GM19452 (cell line): ENCODE measurements at regions not wholly inside any gene's neighbourhood (a gene's known extent, or its start where the extent isn't known, plus 50 kb on each side); places are given as distances from the start of the nearest gene placed in this dataset.

Experiments
- ATAC-seq: cut with Tn5 transposase; IDR thresholded peaks from one replicate; pipeline ENCODE4 v1.9.1; 2021; ENCODE audit not compliant: unreplicated experiment

DNA sequence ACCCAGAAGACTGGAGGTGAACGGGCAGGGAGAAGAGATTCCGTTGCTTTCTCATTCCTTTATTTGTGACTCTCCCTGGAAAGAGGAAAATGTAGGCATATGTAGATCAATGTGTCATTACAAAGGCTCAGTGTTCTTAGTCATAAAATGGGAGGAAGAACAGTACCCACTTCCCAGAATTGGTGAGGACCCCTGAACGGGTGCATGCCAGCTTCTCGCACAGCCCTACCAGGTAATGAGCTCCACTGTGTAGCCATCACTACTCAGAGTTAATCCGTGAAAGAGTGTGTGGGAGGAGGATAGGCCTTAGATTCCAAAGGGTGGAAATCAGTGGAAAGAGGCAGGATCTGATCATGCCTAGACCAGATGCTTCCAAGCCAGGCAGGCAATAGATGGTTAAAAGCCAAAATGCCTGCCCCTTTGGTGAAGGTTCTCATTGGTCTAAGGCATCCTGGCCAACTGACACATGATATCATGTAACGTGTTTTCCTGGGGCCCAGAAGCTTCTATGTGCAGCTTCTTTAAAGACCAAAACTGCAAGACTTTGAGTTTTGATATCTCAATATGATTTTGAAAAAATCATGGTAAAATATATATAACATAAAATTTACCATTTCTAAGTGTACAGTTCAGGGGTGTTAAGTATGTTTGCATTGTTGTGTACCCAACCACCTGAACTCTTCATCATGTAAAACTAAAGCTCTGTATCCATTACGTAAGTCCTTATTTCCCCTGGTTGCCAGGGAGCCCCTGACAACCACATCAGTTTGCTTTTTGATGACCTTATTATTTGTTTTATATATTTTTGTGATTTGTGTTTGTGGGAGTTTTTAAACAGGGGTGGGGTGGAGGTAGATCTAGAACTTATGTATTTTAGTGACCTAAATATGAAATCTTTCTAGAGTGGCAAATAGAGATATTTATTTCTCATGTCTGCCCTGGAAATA lies 402.2 kb upstream of the CFAP20DC start:
- ATAC-seq, result peak; percentile 2

DNA sequence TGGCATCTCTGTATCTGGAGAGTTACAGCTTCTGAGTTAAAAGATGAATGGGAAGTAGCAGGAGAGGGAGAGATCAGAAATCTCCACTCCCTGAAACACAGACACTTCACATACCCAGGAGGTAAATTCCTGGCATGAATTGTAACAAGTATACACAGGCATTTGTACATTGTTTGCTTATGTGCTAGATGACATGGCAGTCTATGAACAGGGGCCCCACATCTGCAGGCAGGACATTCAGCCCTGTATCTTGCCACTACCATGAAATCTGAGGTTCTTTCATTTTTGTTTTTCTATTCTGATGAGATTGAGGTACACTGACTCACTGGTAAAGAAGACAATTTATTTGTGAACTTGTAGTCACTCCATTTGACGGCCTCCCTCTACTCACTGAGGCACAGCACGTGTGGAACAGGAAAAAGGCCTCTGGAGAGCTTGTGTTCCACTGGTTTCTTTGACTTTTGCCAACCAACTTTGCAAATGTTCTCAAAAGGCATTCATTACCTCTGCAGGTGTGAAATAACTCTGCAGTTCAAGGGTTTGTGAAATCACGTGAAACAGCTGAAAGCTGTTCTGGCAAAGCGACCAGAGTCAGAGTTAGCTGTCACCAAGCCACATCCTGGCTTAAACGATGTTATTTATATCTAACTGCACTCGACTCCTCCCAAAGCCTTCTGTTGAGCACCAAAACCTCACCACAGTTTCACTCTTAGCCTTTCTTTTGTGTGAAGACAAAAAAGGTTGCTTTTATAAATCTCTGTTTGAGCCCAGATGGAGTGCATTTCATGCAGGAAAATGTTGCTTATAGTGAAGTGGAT lies 401.3 kb upstream of the CFAP20DC start:
- ATAC-seq, result peak; percentile 94

DNA sequence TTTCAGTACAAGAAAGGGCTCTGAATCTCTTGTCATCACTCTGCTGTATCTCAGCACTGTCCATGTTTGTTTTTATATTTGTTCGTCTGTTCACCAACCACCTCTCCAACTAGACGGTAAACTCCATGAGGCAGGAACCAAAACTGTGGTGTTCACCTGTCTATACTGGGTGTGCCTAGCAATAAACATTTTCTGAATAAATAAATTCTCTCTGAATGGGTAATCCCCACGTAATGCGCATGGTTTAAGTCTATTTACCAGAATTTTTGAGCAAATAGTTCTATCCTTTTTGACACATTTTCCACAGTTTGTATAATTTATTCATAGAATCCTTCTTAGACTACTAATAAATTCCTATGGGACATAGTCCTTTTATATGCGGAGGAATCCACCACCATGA lies 400.6 kb upstream of the CFAP20DC start:
- ATAC-seq, result peak; percentile 25

DNA sequence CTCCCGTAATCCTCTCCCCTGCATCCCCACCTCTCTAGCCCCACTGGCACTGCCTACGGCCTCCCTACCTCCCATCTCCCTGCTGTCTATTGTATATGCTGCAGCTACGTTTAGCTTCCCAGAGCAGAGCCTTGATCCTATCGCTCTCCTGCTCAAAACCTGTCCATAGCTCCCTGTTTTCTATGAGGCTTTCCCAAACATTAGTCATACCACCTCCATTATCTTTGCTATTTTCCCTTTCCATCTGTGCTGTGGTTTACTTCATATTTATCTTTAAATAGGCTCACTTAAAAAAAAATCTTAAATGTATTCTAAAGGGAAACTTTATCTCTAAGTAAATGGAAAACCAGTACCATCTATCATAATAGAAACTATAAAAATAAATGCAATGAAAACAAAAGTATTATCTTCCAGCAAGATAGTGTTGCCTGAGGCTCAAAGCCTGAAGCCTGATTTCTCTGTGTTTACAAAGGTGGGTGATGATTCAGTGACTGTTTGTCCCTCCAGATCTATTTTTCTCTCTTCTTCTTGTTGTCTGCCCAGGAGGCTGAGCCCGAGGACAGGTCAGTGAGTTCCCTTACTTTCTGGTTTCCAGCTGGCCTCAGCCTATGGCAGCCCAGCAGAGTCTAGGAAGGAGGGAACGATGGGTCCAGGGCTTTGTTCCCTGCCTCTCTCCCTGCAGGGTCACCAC lies 397.1 kb upstream of the CFAP20DC start:
- ATAC-seq, result no peak

DNA sequence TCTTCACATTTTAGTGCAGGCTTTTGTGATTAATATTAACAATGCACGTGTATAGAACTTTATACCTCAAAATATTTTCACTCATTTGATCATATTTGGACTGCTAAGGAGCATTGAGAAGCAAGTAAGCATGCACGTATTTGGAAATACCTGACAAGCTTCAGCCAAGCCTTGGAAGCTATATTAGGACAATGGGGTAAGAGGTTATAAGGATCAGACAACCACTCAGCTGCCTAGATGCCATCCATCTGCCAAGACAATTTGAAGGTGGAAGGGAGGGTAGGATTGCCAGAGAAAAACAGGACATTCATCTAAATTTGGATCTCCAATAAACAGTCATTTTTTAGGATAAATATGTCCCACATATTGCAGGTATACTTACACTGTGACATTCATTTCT lies 394.9 kb upstream of the CFAP20DC start:
- no peak for ATAC-seq

DNA sequence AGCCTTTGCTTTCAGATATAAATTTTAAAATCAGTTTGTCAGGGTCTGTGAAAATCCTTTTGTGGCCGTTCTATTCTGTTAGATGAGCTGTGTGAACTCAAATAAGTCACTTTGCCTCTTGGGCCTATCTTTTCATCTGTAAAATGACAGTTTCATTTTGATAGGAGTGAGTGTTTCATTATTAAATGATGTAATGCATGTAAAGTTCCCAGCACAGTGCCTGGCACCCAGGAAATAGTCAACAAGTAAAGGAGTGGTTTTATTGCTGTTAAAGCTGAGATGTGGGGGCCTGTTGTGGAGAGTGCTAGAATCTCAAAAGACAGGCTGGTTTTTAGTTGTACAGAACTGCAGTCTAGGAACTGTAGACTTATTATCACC lies 394.5 kb upstream of the CFAP20DC start:
- ATAC-seq, result no peak

- no peak for ATAC-seq
Observed at GRCh38 chr3:59443618-59444293, 393.9 kb upstream of the CFAP20DC start.

GRCh38 chr3:59442046-59442445 lies 392.2 kb upstream of the CFAP20DC start:
- no peak for ATAC-seq

- no peak for ATAC-seq
Observed at GRCh38 chr3:59440285-59441028, 390.6 kb upstream of the CFAP20DC start.

DNA sequence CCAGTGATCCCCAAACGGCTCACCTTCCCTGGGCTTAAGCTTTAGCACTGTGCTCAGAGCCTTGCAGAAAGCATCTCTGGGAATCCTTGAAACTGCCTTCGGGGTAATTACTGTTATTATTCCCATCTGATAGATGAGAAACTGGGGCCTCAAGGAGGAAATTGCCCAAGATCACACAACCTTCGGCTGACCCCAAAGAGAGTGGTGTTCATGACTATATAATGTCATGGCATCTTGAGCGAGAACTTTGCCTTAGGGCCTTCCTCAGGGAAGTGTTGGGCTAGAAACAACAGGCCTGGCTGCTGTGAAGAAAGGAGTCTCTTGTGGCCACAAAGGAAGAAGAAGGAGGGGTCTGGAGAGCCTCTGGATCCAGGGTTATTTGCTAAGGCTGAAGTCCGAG lies 388.7 kb upstream of the CFAP20DC start:
- ATAC-seq, result no peak

DNA sequence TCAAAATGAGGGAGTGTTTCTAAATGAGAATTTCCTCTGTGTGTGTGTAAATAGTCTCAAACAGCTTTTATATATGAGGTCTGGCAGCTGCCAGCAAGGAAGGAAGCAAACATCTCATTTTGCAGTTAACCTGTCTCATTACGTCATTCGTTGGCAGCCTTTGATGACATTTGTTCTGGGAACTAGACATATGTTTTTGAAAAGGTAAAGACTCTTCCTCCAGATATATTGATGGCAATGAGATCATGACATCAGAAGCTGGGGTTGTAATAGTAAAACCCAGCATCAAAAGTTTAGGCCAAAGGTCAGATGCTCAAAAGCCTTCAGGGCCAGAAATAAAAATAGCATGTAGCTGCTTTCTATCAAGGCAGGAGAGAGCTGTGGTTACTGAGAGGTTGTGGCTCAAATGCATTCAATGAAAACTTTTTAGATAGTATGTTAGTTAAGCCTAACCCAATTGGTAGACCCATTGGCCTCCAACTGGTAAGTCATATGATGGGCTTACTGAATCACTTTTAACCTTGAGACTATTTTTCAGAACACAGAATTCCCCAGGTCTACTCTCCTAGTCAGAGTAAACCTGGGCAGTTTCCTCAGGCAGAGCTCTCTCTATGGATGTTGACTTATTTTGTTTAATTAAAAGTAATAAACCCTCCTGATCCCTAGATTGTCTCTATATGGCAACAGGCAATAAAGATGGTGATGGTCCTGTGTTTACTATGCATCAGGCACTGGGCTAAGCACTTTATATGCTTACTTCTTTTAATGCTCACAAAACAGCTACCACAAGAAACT lies 386.5 kb upstream of the CFAP20DC start:
- no peak for ATAC-seq

DNA sequence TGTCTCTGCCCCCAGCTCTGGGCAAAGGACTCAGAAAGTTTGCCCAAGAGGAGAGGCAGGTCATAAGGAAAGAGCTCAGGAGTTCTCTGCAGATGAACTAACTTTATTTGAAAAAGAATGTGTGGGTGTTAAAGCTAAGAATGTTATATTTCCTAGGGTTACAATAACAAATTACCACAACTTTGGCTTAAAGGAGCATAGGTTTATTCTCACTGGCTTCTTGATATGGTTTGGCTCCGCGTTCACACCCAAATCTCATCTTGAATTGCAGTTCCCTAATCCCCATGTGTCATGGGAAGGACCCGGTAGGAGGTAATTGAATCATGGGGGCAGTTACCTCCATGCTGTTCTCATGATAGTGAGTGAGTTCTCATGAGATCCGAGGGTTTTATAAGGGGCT lies 383.7 kb upstream of the CFAP20DC start:
- no peak for ATAC-seq

DNA sequence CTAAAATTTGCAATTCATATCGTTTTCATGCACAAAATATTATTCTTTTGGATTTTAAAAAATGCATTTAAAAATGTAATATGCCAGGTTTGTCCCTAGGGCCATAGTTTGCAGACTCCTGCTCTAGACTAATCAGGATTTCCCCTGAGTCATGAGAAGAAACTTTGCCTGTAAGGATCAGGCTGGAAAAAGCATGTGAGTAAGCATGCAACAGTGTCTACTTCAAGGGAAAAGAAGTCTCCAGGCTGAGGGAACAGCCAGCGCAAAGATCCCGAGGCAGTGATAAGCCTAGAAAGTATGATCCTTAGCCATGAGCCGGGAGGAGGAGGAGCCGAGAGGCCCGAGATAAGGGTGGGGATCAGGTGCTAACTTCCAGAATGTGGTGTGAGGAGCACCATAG lies 382.8 kb upstream of the CFAP20DC start:
- no peak for ATAC-seq

DNA sequence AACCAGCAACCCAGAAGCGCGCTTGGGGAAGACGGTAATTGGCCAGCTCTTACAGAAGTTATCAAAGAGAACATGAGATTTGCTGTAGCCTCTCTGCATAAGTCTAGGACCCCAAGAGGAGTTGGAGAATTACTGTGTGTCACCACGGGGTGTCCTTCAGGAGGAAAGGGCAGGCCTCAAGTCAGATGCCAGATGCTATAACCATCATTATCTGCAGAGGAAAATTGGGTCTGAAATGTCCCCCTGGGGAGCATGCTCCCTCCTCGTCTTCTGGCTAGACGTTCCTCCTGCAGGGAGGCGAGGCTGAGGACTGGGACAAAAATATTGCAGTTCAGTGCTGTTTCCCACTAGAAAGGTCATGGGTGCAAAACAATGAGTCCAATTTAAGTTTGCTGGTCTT lies 380.5 kb upstream of the CFAP20DC start:
- no peak for ATAC-seq

- no peak for ATAC-seq
Observed at GRCh38 chr3:59429198-59429597, 379.4 kb upstream of the CFAP20DC start.

DNA sequence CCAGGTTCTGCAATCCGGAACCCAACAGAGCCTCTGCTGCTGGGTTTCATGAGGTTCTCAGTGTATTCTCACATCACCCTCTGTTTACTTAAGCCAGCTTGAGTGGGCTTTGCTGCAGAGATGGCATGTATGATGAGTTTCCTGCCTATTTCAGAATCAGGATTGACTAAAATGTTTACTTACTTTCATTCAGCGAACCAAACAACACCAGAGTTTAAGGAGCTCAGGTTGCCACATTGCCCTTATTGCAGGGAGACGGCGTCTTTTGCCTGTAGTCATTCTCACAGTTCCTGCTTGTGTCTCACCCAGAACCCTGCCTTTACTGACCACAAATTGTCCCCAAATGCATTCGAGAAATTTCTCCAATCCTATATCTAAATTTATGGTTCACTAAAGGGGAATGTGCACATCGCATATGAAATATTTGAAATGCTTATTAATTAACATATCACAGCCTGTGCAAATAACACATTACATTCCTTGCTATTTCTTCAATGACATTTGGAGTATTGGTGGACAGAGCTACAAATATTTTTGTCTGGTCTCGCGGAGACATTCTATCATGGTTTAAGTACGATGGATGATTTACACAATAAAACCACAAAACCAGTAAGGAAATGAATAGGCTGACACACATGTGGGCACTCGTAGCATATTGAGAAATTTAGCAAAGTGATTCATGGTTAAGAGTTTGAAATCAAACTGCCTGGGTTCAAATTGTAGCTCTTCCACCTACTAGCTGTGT lies 377.2 kb upstream of the CFAP20DC start:
- no peak for ATAC-seq

DNA sequence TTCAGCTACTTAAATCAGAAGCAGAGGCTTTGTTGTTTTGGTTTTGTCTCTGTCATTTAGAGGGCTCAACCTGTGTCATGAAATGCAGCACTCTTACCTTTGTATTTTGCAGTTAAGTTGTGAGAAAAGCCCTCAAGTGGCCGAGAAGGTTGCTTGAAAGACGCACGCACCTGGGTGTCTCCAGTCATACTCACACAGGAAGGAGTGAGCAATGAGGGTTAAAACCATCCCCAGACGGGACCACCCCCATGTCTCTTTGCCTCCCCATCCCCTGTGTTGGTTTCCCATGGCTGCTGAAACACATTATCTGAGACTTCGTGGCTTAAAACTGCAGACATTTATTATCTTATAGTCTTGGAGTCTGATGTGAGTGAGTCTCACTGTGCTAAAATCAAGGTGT lies 376.1 kb upstream of the CFAP20DC start:
- no peak for ATAC-seq

- no peak for ATAC-seq
Observed at GRCh38 chr3:59425371-59425770, 375.5 kb upstream of the CFAP20DC start.
